Neural cell (in vitro differentiated cells): ENCODE measurements at regions not wholly inside any gene's neighbourhood (a gene's known extent, or its start where the extent isn't known, plus 50 kb on each side); places are given as distances from the start of the nearest gene placed in this dataset.

ENCODE experiments used
- EP300 ChIP-seq: fragments of 450-650 bp; conservative IDR thresholded peaks from 2 replicates; pipeline ENCODE4 v1.6.1; 2014; ENCODE audit warnings: antibody characterized with exemption, mild to moderate bottlenecking, moderate library complexity; ENCODE audit not compliant: poor library complexity, severe bottlenecking
- EZH2 ChIP-seq: fragments of 200-600, 300-800 bp; shearing (Covaris generic), sonication (generic); IDR thresholded peaks from 2 replicates; pipeline ENCODE4 v1.6.1; 2014; ENCODE audit warnings: antibody characterized with exemption, low read length, borderline replicate concordance, mild to moderate bottlenecking; ENCODE audit not compliant: insufficient read depth, poor library complexity, severe bottlenecking
- MXI1 ChIP-seq: fragments of 450-650 bp; conservative IDR thresholded peaks from 2 replicates; pipeline ENCODE4 v1.6.1; 2014; ENCODE audit warnings: antibody characterized with exemption, mild to moderate bottlenecking; ENCODE audit not compliant: poor library complexity, severe bottlenecking
- POLR2AphosphoS5 ChIP-seq: IDR thresholded peaks from 2 replicates; pipeline ENCODE4 v1.6.1; 2012
- RAD21 ChIP-seq: fragments of 450-650 bp; conservative IDR thresholded peaks from 2 replicates; pipeline ENCODE4 v1.6.1; 2014; ENCODE audit warnings: antibody characterized with exemption, mild to moderate bottlenecking, moderate library complexity
- REST ChIP-seq: IDR thresholded peaks from 2 replicates; pipeline ENCODE4 v1.6.1; 2012; ENCODE audit warnings: borderline replicate concordance
- TAF1 ChIP-seq: IDR thresholded peaks from 2 replicates; pipeline ENCODE4 v1.6.1; 2012; ENCODE audit warnings: low read depth
- TF ChIP-seq, protein P1 (sequence below): fragments of 450-650 bp; IDR thresholded peaks from 2 replicates; pipeline ENCODE4 v1.5.1; 2014; ENCODE audit warnings: antibody characterized with exemption, mild to moderate bottlenecking, moderate library complexity; ENCODE audit not compliant: poor library complexity, severe bottlenecking

GRCh38 chr2:121877366-121877765 lies 121.9 kb downstream of the TSN start:
- TF ChIP-seq EP300 (no peak), REST (no peak), EZH2 (no peak), TAF1 (no peak), POLR2AphosphoS5 (no peak), RAD21 (no peak), MXI1 (no peak)
- TF ChIP-seq, protein P1, sequence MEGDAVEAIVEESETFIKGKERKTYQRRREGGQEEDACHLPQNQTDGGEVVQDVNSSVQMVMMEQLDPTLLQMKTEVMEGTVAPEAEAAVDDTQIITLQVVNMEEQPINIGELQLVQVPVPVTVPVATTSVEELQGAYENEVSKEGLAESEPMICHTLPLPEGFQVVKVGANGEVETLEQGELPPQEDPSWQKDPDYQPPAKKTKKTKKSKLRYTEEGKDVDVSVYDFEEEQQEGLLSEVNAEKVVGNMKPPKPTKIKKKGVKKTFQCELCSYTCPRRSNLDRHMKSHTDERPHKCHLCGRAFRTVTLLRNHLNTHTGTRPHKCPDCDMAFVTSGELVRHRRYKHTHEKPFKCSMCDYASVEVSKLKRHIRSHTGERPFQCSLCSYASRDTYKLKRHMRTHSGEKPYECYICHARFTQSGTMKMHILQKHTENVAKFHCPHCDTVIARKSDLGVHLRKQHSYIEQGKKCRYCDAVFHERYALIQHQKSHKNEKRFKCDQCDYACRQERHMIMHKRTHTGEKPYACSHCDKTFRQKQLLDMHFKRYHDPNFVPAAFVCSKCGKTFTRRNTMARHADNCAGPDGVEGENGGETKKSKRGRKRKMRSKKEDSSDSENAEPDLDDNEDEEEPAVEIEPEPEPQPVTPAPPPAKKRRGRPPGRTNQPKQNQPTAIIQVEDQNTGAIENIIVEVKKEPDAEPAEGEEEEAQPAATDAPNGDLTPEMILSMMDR = no peak
